GM20431 (cell line): ENCODE measurements at regions not wholly inside any gene's neighbourhood (a gene's known extent, or its start where the extent isn't known, plus 50 kb on each side); places are given as distances from the start of the nearest gene placed in this dataset.

Experiments
- in situ Hi-C: fragments of 300-500 bp; cut with MseI, MboI; formaldehyde crosslinking; loops from one replicate; pipeline ENCODE4 v1.15.0; 2020; ENCODE audit warnings: low sequenced_read_pairs; ENCODE audit not compliant: unreplicated experiment

DNA sequence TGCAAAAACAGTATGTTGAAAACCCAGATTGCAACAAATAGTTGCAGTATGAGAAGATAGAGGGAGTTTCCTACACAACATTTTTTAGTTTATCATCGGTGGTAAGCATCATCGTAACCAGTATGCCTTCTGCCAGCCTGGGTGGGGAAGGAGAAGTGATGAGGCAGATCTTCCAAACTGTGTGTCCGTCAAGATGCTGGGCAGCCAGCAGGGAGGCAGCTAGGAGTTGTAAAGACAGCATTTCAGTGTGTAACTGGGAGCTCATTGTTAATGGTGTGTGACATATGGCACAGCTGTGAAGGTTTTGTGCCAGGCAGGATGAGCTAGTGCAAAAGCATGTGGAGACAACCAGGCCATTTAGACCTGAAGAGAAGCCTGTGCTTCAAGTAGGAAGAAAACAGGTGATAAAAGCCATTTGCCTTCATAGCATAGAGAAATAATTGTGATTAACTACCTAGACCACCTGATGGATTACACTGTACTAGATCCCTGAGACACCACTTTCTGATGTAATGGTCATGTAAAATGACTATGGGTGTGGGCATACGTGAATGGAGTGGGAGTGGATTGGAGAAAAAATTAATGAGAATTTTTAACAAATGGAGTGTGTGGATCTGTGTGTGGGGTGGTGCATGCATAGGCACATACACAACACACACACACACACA is 347.0 kb upstream of the ADAMTSL1 start:
- in situ Hi-C loops: no loop called here

- in situ Hi-C loops: no loop called here
Measured at GRCh38 chr9:18127499-18127875, 346.5 kb upstream of the ADAMTSL1 start.

- in situ Hi-C loops: no loop called here
Measured at GRCh38 chr9:18129809-18130334, 344.1 kb upstream of the ADAMTSL1 start.

GRCh38 chr9:18136354-18136994 is 337.5 kb upstream of the ADAMTSL1 start:
- in situ Hi-C loops: no loop called here

- in situ Hi-C loops: no loop called here
Measured at GRCh38 chr9:18137815-18138214, 336.1 kb upstream of the ADAMTSL1 start.

GRCh38 chr9:18138656-18139055 is 335.3 kb upstream of the ADAMTSL1 start:
- in situ Hi-C loops: no loop called here

GRCh38 chr9:18141681-18142080 is 332.3 kb upstream of the ADAMTSL1 start:
- in situ Hi-C loops: no loop called here

- in situ Hi-C loops: no loop called here
Measured at GRCh38 chr9:18143073-18143745, 330.7 kb upstream of the ADAMTSL1 start.

DNA sequence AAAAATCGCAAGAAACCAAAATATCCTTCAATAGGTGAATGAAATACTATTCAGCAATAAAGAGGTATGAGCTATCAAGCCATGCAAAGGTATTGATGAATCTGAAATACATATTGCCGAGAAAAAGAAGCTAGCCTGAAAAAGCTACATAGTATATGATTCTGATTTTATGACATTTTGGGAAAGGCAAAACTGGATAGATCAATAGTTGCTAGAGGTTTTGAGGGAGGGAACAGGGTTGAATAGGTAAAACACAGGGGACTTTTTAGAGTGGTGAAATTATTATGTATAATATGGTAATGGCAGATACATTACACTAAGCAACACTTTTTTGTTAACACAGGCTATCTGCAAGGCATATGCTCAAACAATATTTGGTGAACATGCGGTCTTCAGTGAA is 327.6 kb upstream of the ADAMTSL1 start:
- in situ Hi-C loops: no loop called here

DNA sequence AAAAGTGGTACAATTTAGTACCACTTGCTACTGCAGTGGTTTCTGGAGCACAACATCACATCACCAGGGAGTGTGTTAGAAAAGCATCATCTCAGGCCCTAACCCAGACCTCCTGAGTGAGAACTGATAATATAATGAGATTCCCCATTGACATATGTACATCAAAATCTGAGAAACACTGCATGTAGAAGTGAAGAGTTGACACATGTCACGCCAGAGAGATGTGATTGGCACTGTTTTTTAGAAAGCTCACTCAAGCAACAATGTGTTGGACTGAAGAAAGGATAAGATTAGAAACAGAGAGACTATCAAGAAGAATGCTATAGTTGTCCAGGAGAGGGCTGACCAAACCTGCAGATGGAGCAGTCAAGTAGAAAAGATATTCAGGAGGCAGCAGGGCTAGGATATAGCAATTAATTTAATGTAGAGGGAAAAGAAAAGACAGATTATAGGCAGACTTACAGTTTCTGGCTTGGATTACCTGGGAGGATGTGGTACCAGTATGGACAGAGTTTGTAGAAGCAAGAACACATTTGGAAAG is 324.4 kb upstream of the ADAMTSL1 start:
- in situ Hi-C loops: no loop called here

- in situ Hi-C loops: no loop called here
Measured at GRCh38 chr9:18154661-18155060, 319.3 kb upstream of the ADAMTSL1 start.

DNA sequence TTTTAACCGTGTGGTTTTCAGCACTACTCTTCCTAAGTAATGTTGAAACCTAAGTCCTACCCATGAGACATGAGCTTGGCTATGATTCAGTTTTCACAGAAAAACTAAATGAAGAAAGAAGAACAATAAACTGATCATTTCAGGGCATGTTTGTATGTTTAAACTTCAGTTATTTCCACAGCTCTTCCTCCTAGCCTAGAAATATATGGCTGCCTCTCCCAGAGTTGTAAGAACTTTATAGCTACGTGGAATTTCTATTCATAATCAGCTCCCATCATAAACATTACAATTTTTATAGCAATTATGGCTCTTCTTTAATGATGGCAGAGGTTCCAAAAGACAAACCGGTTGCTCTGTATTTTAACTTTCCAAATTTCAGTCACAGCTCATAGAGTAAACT is 314.7 kb upstream of the ADAMTSL1 start:
- in situ Hi-C loops: no loop called here

DNA sequence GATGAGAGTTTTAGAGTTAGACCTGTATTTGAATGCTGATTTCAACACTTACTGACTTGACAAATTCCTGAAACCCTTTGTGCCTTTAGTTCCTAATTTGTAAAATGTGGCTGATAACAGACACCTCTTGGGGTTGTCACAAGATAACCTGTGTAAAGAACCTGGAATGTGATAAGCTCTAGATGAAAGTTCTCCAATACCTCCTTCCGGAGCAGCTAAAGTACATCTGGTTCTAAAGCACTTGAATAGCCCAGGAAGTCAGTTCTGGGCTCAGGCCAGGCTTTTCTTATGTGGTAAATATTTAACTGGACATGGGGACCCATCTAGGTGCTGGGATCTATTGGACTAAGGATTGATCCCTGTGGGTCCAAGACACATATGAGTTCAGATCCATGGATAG is 310.8 kb upstream of the ADAMTSL1 start:
- in situ Hi-C loops: no loop called here

- in situ Hi-C loops: no loop called here
Measured at GRCh38 chr9:18167733-18168132, 306.2 kb upstream of the ADAMTSL1 start.

DNA sequence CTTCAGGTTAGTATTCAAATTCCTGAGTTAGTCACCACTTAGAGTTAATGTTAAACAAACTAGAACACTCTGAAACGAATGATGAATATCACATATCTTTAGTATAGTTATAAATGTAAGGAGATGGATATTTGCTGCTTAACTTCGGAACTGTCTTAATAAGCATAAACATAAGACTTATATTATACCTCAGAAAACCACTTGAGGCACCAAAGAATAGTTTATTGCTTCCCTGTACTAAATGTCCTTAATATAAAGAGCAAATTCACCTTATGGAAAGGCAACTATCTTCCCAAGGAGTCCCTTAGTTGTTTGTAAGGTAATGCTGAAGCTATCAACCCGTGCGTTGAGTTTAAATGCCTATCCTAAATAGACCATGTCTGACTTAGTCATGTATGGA is 300.0 kb upstream of the ADAMTSL1 start:
- in situ Hi-C loops: no loop called here

DNA sequence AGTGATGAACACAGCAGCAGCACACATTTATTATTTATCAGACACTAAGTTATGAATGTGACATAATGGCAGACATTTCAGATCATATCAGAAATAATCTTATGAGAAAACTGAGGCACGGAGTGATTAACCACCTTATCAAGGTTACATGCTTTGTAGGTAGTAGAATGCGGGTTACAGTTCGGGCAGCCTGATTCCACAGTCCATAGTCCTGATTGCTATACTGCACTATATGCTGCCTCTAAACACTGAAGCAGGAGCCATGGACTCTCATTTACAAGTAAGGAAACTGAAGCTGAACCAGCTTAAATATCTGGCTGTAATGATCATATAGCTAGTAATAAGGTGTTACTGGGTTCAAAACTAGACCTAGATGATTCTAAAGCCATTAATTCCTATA is 291.3 kb upstream of the ADAMTSL1 start:
- in situ Hi-C loops: no loop called here

DNA sequence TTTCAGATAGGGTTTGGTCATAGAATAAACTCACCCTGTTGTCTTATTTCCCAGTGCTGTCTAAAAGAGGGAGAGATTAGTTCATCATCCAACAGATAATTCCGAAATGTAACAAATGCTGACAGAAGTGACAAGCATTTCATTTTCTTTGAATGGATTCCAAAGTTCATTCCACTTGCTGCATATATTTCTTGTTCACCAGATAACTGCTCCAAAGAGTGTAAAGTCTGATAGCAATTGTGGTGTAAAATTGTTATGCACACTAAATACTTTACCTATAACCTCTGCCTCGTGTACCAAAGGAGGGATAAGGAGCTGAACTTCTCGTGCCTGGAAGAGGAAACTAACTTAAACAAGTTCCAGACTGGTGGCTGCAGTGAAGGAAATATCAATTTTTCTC is 290.0 kb upstream of the ADAMTSL1 start:
- in situ Hi-C loops: no loop called here

DNA sequence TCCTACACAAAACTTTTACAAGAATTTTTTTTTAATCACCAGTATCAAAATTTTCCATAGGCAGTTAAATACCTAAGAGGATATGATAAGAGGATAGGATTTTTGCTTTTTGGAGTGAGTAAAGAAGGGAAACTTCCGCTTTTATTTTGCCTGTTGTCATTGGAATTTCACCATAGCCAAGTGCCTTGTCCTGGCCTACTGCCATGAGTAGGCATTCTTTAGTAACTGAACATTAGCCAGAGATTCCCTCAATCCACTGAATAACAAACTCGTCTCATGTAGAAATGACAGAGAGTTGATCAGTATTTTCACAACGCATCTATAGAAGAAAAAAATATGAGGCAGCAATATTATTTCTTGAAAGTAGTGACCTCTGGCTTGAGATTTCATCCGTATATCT is 289.6 kb upstream of the ADAMTSL1 start:
- in situ Hi-C loops: no loop called here

GRCh38 chr9:18185196-18185595 is 288.8 kb upstream of the ADAMTSL1 start:
- in situ Hi-C loops: no loop called here

- in situ Hi-C loops: no loop called here
Measured at GRCh38 chr9:18188971-18189370, 285.0 kb upstream of the ADAMTSL1 start.
